GM21515 (cell line): ENCODE measurements at regions not wholly inside any gene's neighbourhood (a gene's known extent, or its start where the extent isn't known, plus 50 kb on each side); places are given as distances from the start of the nearest gene placed in this dataset.
"Not testable (repeated sequence)": the region's sequence is repeated elsewhere in the genome, so short reads cannot be mapped to it uniquely, and the experiment has no call there.

Source experiments
- ATAC-seq: cut with Tn5 transposase; IDR thresholded peaks from one replicate; pipeline ENCODE4 v1.9.1; 2021; ENCODE audit not compliant: unreplicated experiment

GRCh38 chr13:73325723-73326558 lies 267.1 kb downstream of the KLF5 start:
- peak; percentile 62 for ATAC-seq

- no peak for ATAC-seq
Measured at GRCh38 chr13:73324842-73325722, 266.3 kb downstream of the KLF5 start.

- no peak for ATAC-seq
Measured at GRCh38 chr13:73323615-73324014, 264.8 kb downstream of the KLF5 start.

GRCh38 chr13:73321043-73321442 lies 262.2 kb downstream of the KLF5 start:
- ATAC-seq = no peak

DNA sequence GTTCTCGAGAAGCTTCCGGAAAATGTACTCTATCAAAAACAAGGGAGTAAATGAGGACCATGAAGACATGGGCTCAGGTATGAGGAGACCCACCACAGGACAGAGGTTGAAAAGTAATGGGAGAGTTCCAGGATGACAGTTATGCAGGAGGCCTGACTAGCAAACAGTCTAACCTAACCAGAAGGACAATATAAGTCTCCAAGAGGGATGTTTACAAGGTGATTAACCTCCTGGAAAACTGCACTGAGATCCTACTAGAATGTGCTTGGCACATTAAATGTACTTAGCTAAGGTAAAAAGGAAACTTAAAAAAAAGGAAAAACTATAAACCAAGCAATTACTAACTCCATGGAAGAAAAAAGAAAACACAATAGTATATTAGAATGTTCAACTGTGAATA lies 258.3 kb downstream of the KLF5 start:
- ATAC-seq = no peak

DNA sequence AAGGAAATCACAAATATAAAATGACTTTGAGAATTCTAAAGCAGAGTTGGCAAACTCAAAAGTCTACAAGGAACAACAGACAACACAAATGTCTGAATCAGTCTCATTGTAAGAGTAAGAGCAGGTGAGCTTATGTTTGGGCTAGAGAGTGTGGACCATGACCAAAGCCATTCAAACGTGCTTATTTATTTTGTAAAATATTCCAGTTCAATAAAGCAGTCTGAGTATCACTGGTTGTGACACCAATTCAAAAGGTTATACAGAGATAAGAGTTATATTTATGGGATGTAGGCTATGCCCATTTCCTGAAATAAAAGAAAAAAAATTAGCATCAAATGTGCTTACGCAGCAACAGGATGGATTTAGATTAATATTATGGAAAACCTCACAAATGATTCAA lies 251.6 kb downstream of the KLF5 start:
- no peak for ATAC-seq

DNA sequence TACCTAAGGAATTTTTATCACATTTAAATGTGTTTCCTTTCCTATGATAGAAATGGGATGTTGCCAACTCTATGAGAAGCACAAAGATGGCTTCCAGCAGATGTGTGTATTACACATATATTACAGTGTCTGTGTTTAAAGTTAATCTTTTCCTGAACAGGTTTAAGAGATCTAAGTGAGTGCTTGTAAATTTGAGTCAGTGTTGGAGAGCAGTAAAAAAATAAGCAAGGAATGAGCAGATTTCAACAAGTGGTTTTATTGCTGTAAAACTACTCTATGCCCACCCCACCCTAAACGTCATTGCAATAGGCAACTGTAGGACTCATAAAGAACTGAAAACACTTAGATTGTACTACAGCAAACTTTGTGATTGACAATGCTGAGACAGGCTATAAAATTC lies 248.7 kb downstream of the KLF5 start:
- no peak for ATAC-seq

DNA sequence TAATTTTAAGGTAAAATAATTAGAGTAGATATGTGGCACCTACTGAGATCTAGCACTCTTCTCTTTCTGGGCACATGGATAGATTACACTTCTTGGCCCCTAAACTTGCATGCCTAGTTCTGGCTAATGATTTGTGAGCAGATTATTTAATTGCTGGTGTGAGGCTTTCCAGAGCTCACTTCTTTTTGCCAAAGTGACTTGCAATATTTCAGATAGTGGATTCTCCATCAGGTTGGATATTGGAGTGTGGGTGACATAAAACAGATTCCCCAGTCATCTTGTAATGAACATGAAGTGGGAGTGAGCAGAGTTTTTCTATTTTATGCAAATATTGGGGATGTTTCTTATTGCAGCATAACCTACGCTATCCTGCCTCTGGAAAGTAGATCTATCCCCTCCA lies 247.9 kb downstream of the KLF5 start:
- ATAC-seq = no peak

DNA sequence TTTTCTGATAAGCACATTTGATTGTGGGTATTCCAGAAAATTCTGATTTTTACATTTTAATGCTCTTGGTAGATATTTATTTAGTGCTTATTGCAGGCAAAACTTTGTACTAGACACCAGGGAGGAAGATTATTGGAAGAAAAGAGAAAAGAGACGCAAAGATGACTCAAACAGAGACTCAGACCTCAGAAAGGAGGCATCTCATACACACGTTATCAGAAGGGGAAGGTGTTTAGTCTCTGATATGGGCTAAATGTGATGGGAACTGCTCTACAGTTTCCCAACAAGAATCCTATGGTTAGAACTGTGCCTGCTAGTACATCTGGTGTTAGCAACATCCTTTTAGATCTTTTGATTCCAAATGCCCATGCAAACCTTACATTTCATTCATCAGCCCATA lies 245.6 kb downstream of the KLF5 start:
- ATAC-seq = no peak

GRCh38 chr13:73303851-73304250 lies 245.0 kb downstream of the KLF5 start:
- no peak for ATAC-seq

GRCh38 chr13:73301622-73302021 lies 242.8 kb downstream of the KLF5 start:
- ATAC-seq = not testable (repeated sequence)

- ATAC-seq = no peak
Measured at GRCh38 chr13:73300718-73301425, 242.1 kb downstream of the KLF5 start.

DNA sequence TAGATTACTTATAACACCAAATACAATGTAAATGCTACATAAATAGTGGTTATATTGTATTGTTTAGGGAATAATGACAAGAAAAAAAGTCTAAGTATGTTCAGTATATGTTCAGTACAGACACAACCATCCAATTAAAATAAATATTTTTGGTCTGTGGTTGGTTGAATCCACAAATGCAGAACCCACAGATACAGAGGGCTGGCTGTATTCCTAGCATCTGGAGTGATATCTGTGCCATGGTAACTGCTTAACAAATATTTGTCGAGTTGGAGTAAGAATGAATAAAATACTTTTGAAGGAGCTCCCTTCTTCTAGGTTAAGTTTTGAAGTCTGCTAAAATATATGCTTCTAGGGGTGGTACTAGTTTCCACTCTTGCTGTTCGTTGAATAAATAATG lies 241.0 kb downstream of the KLF5 start:
- no peak for ATAC-seq

- ATAC-seq = no peak
Measured at GRCh38 chr13:73293913-73294523, 235.2 kb downstream of the KLF5 start.

DNA sequence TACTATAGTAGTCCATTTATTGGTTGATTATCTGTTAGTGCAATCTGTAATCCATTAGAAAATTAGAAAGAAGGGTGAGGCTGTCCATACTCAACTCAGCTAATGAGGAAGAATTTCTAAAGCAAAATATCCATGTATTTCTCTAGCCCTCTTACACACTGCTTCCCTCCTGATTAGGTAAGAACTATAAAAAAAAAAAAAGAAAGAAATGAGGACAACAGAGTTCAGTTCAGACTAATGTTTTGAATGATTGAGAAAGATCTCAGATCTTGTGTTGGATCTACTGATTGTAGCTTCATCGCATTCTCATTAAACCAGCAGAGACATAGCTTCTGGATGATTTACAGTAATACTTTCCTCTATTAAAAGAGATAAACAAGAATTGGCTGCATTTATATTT lies 233.3 kb downstream of the KLF5 start:
- ATAC-seq = no peak

DNA sequence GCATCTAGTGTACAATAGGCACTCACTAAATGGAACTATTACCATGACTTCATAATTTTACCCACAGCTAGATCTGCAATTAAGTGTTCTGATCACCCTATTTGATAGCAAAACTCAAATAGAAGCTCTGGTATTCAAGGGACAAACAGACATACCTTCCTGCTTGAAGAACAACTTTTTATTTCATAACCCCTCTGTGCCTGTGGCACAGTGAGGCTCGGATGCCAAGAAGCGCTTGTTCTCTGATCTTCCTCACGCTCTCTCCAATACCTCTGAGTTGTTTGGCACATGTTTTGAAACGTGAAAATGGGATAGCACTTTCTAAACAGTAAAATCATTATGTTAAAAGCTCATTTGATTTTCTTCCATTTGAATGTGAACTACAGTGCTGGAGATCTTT lies 232.0 kb downstream of the KLF5 start:
- ATAC-seq = no peak

DNA sequence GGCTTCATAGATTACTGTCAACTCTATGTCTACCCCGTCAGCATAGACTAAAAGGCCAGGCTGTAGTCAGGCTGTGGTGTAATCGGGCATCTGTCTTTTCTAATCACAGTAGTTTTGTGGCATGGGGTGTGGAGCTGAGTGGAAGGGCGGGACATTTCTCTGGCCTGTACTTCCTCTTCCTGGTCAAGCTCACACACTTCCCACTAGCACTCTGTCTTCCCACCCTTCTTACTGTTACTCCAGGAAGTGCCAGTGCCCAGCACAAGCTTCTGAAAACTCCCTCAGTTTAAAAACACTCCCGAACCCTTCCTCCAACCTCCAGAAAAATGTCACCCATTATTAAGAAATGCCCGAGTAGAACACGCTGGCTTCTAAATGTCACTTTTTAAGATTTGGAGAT lies 229.8 kb downstream of the KLF5 start:
- ATAC-seq = no peak

DNA sequence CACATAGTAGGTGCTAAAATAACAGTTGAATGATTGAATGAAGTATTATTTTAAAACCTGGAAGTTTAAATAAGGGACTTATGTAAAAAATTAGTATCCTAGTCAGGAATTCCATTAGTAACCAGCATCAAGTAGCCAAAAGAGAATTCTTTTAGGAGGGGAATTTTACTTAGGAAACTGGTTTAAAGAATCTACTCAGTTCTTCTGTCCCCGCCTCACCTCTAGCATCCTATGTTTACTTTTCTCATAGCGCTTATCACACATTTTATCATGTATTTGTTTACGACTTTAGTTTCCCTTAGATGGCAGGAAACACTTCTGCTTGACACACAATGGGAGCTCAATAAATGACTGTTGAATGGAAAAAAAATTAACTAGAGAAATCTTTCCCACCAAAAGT lies 229.0 kb downstream of the KLF5 start:
- no peak for ATAC-seq

DNA sequence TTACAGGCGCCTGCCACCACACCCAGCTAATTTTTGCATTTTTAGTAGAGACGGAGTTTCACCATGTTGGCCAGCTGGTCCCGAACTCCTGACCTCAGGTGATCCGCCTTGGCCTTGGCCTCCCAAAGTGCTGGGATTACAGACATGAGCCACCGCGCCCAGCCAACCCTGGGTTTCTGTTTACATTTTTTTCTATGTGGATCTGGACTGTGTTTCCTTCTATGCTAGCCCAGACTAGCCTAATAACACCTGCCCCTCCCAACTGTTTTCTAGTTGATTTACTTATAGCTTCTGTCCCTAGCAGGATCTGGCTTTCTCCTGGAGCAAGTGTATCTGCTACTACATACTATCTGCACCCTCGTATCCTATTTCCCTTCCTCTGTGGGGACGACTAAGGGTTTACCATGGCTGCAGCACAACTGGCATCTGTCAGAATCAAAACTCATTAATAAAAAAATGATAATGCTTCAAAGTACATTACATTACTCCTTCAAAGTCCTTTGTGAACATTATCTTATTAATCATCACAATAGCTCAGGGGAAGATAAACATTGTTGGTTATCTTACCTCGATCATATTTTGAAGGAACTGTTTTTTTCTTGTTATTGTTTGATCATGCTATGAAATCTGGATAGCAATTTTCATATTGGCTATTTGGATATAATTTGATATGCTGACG lies 228.3 kb downstream of the KLF5 start:
- no peak for ATAC-seq

GRCh38 chr13:73286177-73286576 lies 227.4 kb downstream of the KLF5 start:
- no peak for ATAC-seq
